Right kidney (tissue), 1 donor: ENCODE measurements at regions not wholly inside any gene's neighbourhood (a gene's known extent, or its start where the extent isn't known, plus 50 kb on each side); places are given as distances from the start of the nearest gene placed in this dataset.
"Not testable (repeated sequence)": the region's sequence is repeated elsewhere in the genome, so short reads cannot be mapped to it uniquely, and the experiment has no call there.

ENCODE experiments used
- DNase-seq: peaks from one replicate; pipeline ENCODE4 v3.0.0-alpha.2; 2016

GRCh38 chr11:90972159-90972558 lies 749.3 kb upstream of the CHORDC1 start:
- not testable (repeated sequence) for DNase-seq

GRCh38 chr11:90947930-90948329 lies 725.1 kb upstream of the CHORDC1 start:
- no peak for DNase-seq

- DNase-seq, result no peak
Measured at GRCh38 chr11:90930252-90930651, 707.4 kb upstream of the CHORDC1 start.

GRCh38 chr11:90919332-90919731 lies 696.5 kb upstream of the CHORDC1 start:
- DNase-seq, result no peak

DNA sequence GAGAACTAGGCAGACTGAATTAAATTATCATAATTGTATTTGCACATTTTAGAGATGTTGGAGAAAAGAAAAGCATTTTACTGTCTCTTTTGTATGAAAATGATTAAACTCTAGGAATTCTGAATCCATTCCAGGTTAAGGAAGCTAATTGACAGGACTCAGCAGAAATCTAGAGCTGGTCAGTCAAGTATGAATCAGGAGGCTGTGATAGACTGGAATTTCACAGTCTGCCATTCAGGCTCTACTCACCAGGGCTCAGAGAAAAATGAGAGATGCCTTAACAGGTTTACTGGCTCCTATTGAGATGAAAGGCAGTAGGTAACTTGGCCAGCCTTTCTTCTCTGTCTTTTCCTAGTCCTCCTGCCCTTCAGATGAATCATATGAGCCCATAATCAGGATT lies 693.9 kb upstream of the CHORDC1 start:
- no peak for DNase-seq

GRCh38 chr11:90913131-90913668 lies 690.4 kb upstream of the CHORDC1 start:
- DNase-seq, result no peak

DNA sequence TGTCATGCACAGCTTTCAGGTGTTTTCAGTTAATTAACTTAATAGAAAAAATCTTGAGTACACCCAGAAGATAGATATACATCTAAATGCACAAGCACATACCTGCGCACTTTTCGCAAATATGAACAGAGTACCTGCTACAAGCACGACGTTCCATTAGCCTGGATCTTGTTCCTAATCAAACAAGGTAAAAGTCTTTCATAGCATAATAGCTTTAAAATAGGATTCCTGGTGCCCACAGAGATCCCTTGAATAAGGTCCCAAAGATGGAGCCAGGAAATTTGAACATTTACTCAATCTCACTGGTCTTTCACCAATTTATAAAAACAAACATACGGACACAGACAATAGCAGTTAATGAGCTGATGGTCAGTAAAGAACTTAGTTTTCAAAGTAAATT lies 689.8 kb upstream of the CHORDC1 start:
- no peak for DNase-seq

DNA sequence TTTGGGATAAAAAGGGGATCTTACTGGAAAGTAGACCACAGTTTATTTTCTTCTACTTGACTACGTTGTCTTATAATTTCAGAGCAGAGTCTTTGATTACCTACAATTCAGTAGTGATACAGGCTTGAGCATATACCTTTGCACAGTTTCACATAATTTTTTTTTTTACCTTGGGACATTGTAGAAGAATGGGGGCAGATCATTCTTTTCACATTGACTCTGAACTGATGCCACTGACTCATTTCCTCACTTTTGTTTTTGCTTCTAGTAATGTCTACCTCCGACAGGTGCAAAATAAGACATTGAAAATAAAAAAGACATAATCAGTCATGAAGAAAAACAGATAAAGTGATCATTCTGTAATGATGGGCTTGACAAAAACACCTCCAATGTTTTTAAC lies 688.3 kb upstream of the CHORDC1 start:
- no peak for DNase-seq

DNA sequence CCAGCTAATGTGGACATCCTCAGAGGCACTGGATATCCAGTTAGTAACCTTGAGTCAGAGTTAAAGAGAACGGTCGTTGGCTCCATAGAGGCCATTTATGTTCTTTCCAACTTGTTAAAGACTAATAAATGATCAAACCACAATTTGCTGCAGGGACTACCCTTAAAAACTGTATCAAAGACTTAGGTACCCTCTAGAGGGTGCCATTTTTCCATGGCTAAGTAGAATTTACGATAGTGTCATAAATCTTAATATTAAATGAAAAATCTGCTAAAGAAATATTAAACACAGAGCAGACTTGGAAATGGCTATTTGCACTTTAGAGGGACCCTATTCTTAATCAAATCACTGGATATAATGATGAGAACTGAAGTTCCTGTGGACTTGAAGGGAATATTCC lies 685.2 kb upstream of the CHORDC1 start:
- DNase-seq, result no peak

DNA sequence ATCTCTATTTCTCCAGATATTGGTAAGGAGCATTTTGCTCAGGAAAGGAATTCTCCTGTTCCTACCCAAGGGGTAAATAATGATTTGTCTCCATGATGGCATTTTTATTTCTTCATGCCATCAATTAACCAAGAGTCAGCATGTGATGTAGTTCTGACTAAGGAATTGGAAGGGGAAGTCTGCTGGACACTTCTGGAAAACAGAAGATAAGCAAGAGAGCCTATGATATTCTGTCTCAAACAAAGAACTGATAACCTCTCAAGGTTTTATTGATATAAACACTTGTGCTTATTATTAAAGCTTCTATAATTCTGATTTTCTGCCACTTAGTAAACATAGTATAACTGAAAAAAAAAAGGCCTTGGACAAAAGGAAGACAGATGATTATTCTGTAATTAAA lies 673.0 kb upstream of the CHORDC1 start:
- no peak for DNase-seq

DNA sequence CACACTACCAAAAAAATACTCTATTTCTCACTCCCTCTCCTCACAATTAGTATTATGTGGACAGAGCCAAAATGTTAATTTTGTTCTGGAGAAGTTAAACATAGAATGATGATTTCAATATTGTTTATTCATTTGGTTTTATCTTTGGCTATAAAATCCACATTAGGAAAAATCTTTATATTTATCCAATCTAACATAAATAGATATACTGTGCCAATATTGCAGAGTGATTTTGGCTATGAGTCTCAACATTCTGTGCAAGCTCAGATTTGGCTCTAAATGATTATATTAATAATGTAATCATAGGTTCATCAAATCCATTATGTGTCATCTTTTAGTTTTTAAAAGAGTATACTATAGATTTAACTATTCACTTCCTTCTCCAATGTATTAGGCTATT lies 667.5 kb upstream of the CHORDC1 start:
- no peak for DNase-seq

DNA sequence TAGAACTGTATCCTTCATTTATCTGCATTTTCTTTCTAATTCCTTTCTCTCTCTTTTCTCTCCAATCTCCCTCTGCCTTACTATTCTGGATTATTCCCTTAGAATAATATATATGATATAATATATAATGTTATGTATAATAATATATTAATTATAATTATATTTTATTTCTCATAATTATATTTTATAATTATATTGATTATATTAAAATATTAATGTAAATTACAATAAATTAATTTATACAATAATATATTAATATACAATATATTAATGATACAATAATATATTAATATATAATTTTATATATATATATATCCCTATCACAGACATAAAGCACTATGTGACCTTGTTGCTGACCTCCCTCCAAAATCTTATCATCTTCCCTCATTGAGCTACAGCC lies 661.3 kb upstream of the CHORDC1 start:
- no peak for DNase-seq

DNA sequence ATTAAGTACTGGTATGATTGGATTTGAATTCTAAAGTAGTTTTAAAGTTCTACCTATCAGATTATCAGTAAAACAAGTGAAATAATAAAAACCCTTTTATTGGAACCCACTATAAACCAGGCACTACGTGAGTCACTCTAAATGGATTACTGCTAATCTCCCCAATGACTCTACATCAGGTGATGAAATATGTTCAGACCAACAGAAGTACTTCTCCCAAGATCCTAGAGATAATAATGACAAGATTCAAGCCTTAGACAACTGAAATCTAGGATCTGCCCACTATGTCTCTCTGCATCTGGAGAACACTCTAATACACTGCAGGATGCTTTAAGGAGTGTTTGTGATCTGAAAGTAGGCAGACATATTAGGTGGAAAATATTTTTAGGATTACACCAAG lies 652.1 kb upstream of the CHORDC1 start:
- DNase-seq, result no peak

GRCh38 chr11:90874281-90874680 lies 651.4 kb upstream of the CHORDC1 start:
- DNase-seq, result no peak

DNA sequence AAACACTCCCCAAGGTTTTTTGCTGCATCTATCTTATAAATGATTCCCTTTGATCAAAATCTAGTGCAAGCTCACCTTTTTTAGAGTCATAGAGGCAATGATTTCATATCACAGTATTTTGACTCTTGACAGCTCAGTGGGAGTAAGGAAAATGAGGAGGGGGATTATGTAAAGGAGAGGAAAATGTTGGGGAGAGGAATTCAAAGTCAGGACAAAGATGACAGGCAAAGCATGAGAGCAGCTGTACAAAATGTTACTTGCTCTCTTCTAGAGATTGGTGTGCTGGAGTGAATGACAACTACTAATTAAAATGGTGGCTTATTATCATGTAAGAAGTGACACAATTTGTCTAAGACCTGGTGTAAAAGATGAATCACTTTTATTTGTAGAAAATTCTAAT lies 644.6 kb upstream of the CHORDC1 start:
- no peak for DNase-seq

DNA sequence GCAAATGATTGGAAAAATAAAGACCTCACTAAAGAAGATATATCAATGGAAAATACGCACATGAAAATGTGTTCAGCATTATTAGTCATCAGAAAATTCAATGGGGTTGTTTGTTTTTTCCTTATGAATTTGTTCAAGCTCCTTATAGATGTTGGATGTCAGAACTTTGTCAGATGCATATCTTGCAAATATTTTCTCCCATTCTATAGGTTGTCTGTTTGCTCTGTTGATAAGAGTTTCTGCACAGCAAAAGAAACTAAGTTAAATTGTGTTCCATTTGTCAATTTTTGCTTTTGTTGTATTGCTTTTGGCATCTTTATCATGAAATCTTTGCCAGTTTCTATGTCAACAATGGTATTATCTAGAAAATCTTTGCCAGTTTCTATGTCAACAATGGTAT lies 633.9 kb upstream of the CHORDC1 start:
- DNase-seq, result no peak

- DNase-seq, result no peak
Measured at GRCh38 chr11:90855531-90855930, 632.7 kb upstream of the CHORDC1 start.

- DNase-seq, result no peak
Measured at GRCh38 chr11:90851196-90851595, 628.3 kb upstream of the CHORDC1 start.

GRCh38 chr11:90849312-90849711 lies 626.5 kb upstream of the CHORDC1 start:
- DNase-seq, result no peak

- DNase-seq, result no peak
Measured at GRCh38 chr11:90847268-90847886, 624.5 kb upstream of the CHORDC1 start.

GRCh38 chr11:90846628-90847027 lies 623.8 kb upstream of the CHORDC1 start:
- no peak for DNase-seq

- no peak for DNase-seq
Measured at GRCh38 chr11:90845799-90846198, 623.0 kb upstream of the CHORDC1 start.

DNA sequence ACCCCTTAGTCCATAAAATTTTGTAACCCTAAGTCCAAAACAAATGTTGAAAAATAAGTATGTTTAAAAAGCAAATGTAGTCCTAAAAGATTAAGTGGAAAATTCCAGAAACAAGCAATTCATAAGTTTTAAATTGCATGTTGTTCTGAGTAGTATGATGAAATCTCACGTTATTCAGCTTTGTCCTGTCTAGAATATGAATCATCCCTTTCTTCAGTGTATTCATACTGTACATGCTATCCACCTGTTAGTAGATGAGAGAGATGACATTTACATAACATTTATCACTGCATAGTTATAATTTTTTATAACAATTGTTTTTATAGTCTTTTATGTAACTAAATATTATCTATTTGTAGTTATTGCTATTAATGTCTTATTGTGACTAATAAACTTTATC lies 622.3 kb upstream of the CHORDC1 start:
- DNase-seq, result no peak

GRCh38 chr11:90844041-90844440 lies 621.2 kb upstream of the CHORDC1 start:
- no peak for DNase-seq

GRCh38 chr11:90842681-90843080 lies 619.8 kb upstream of the CHORDC1 start:
- DNase-seq, result no peak
